ENCODE measurements at regions not wholly inside any gene's neighbourhood (a gene's known extent, or its start where the extent isn't known, plus 50 kb on each side); places are given as distances from the start of the nearest gene placed in this dataset.

GRCh38 chr7:130822642-130823041, 88.6 kb upstream of the KLF14 start:
- TF ChIP-seq EZH2 (IDR thresholded peaks at IDR 0.05; ENCODE audit: borderline replicate concordance, low read depth, low read length, poor library complexity, severe bottlenecking): no peak
- TF ChIP-seq CTCF (conservative IDR thresholded peaks at IDR 0.05; ENCODE audit: low read depth, low read length): no peak
- Histone ChIP-seq H3K9me3 (ENCODE audit: low read depth, low read length, poor library complexity, severe bottlenecking) (peaks cover 17% of the 10 kb centered on the region), H3K36me3 (ENCODE audit: insufficient read depth, low read length, poor library complexity, severe bottlenecking) (no peaks in the 10 kb centered on the region), H3K4me1 (ENCODE audit: insufficient read depth, low read length, poor library complexity, severe bottlenecking) (no peaks in the 10 kb centered on the region), H3K27ac (ENCODE audit: low read depth, low read length, poor library complexity, severe bottlenecking) (no peak overlapping the region), H3K4me3 (ENCODE audit: low read depth, low read length, poor library complexity, severe bottlenecking) (no peak overlapping the region), H3K27me3 (replicated peaks; ENCODE audit: insufficient read depth, low read depth, low read length, poor library complexity) (no peaks in the 10 kb centered on the region)
- no peak for DNase-seq (ENCODE audit: low spot score)
- POLR2A ChIA-PET (ENCODE audit: low non-redundant PET): no interaction called here
- intact Hi-C loops (cut with micrococcal nuclease; ENCODE audit: unreplicated experiment): no loop called here
- BruUV-seq (replicated peaks): no TSS peak
- CTCF ChIA-PET: no interaction called here

GRCh38 chr7:130823060-130823459, 89.1 kb upstream of the KLF14 start:
- H3K27me3 ChIP-seq (replicated peaks; ENCODE audit: insufficient read depth, low read depth, low read length, poor library complexity): no peaks in the 10 kb centered on the region
- DNase-seq (ENCODE audit: low spot score): no peak
- H3K27ac ChIP-seq (ENCODE audit: low read depth, low read length, poor library complexity, severe bottlenecking): no peak overlapping the region
- peaks cover 17% of the 10 kb centered on the region for H3K9me3 ChIP-seq (ENCODE audit: low read depth, low read length, poor library complexity, severe bottlenecking)
- no TSS peak for BruUV-seq (replicated peaks)
- ChIA-PET CTCF (no interaction called here), POLR2A (ENCODE audit: low non-redundant PET) (no interaction called here)
- intact Hi-C loops (cut with micrococcal nuclease; ENCODE audit: unreplicated experiment): no loop called here
- no peaks in the 10 kb centered on the region for H3K4me1 ChIP-seq (ENCODE audit: insufficient read depth, low read length, poor library complexity, severe bottlenecking)
- no peaks in the 10 kb centered on the region for H3K36me3 ChIP-seq (ENCODE audit: insufficient read depth, low read length, poor library complexity, severe bottlenecking)
- TF ChIP-seq CTCF (conservative IDR thresholded peaks at IDR 0.05; ENCODE audit: low read depth, low read length) (no peak), EZH2 (IDR thresholded peaks at IDR 0.05; ENCODE audit: borderline replicate concordance, low read depth, low read length, poor library complexity, severe bottlenecking) (no peak)
- H3K4me3 ChIP-seq (ENCODE audit: low read depth, low read length, poor library complexity, severe bottlenecking): no peak overlapping the region

- Histone ChIP-seq H3K27ac (ENCODE audit: low read depth, low read length, poor library complexity, severe bottlenecking) (no peak overlapping the region), H3K9me3 (ENCODE audit: low read depth, low read length, poor library complexity, severe bottlenecking) (peaks cover 17% of the 10 kb centered on the region), H3K4me3 (ENCODE audit: low read depth, low read length, poor library complexity, severe bottlenecking) (no peak overlapping the region), H3K36me3 (ENCODE audit: insufficient read depth, low read length, poor library complexity, severe bottlenecking) (no peaks in the 10 kb centered on the region), H3K27me3 (replicated peaks; ENCODE audit: insufficient read depth, low read depth, low read length, poor library complexity) (no peaks in the 10 kb centered on the region), H3K4me1 (ENCODE audit: insufficient read depth, low read length, poor library complexity, severe bottlenecking) (no peaks in the 10 kb centered on the region)
- DNase-seq (ENCODE audit: low spot score): no peak
- BruUV-seq (replicated peaks): no TSS peak
- TF ChIP-seq CTCF (conservative IDR thresholded peaks at IDR 0.05; ENCODE audit: low read depth, low read length): no peak
- TF ChIP-seq EZH2 (IDR thresholded peaks at IDR 0.05; ENCODE audit: borderline replicate concordance, low read depth, low read length, poor library complexity, severe bottlenecking): no peak
- ChIA-PET POLR2A (ENCODE audit: low non-redundant PET) (no interaction called here), CTCF (no interaction called here)
- intact Hi-C loops (cut with micrococcal nuclease; ENCODE audit: unreplicated experiment): no loop called here
These were observed 91.8 kb upstream of the KLF14 start for GRCh38 chr7:130825819-130826218.

Measured in A673 (cell line).